IMR-90 (cell line): ENCODE measurements at regions not wholly inside any gene's neighbourhood (a gene's known extent, or its start where the extent isn't known, plus 50 kb on each side); places are given as distances from the start of the nearest gene placed in this dataset.

ENCODE experiments used
- ATAC-seq: fragments of 200-7000 bp; cut with Tn5 transposase; 2 replicates; pipeline ENCODE4 v1.9.1; 2020; ENCODE audit warnings: low read depth, mild to moderate bottlenecking, moderate library complexity
- BruUV-seq: library from RNA; stranded (reverse); fragments of 400-500 nt; replicated peaks from 2 replicates; lab custom pipeline; 2021; lab: Mats Ljungman, UMichigan
- CTCF ChIA-PET: fragments of 300-600 bp; formaldehyde crosslinking; extraction: SDS; loops from one replicate; lab custom pipeline; 2021; ENCODE audit warnings: antibody characterized with exemption; lab: Yijun Ruan, JAX
- POLR2A ChIA-PET: fragments of 300-600 bp; sonication (Branson Sonifier 250); formaldehyde crosslinking; loops from one replicate; lab custom pipeline; 2022; ENCODE audit warnings: antibody characterized with exemption; ENCODE audit not compliant: unreplicated experiment; lab: Charles Lee
- DNase-seq: peaks from one replicate; pipeline ENCODE4 v3.0.0; 2013
- H2AFZ ChIP-seq: replicated peaks from 2 replicates; pipeline ENCODE3; 2013; ENCODE audit warnings: low read length, mild to moderate bottlenecking; ENCODE audit not compliant: poor library complexity
- H2AK5ac ChIP-seq: 2 replicates; pipeline ENCODE4 v1.6.1; 2013; ENCODE audit warnings: low read depth, low read length, inconsistent platforms
- H2AK9ac ChIP-seq: replicated peaks from 2 replicates; pipeline ENCODE3; 2013; ENCODE audit warnings: mild to moderate bottlenecking, low read depth, low read length, moderate library complexity; ENCODE audit not compliant: poor library complexity
- H2BK120ac ChIP-seq: 2 replicates; pipeline ENCODE4 v1.6.1; 2013; ENCODE audit warnings: low read depth, low read length, inconsistent platforms
- H2BK15ac ChIP-seq: 3 replicates; pipeline ENCODE4 v1.6.1; 2013; ENCODE audit warnings: low read depth, low read length, inconsistent platforms
- H2BK20ac ChIP-seq: 2 replicates; pipeline ENCODE4 v1.6.1; 2013; ENCODE audit warnings: low read depth, mild to moderate bottlenecking, inconsistent platforms, low read length, moderate library complexity
- H2BK5ac ChIP-seq: 2 replicates; pipeline ENCODE4 v1.6.1; 2013; ENCODE audit warnings: mild to moderate bottlenecking, low read depth, low read length, inconsistent platforms; ENCODE audit not compliant: poor library complexity, severe bottlenecking
- H3K14ac ChIP-seq: replicated peaks from 2 replicates; pipeline ENCODE4 v1.6.1; 2013; ENCODE audit warnings: low read depth, low read length, inconsistent platforms
- H3K18ac ChIP-seq: 2 replicates; pipeline ENCODE4 v1.6.1; 2013; ENCODE audit warnings: low read depth, low read length, control low read depth
- H3K23ac ChIP-seq: 2 replicates; pipeline ENCODE4 v1.6.1; 2013; ENCODE audit warnings: low read depth, low read length, inconsistent platforms
- H3K27ac ChIP-seq: 2 replicates; pipeline ENCODE4 v1.5.1; 2013; ENCODE audit warnings: mild to moderate bottlenecking, control low read depth, low read length; ENCODE audit not compliant: insufficient read depth
- H3K27me3 ChIP-seq: 2 replicates; pipeline ENCODE4 v1.6.1; 2013; ENCODE audit warnings: low read length; ENCODE audit not compliant: control insufficient read depth, insufficient read depth
- H3K36me3 ChIP-seq: 2 replicates; pipeline ENCODE4 v1.6.1; 2013; ENCODE audit warnings: low read length, mixed read lengths; ENCODE audit not compliant: control insufficient read depth, insufficient read depth
- H3K4ac ChIP-seq: 2 replicates; pipeline ENCODE4 v1.6.1; 2013; ENCODE audit warnings: low read depth, low read length, inconsistent platforms
- H3K4me1 ChIP-seq: 2 replicates; pipeline ENCODE4 v1.6.1; 2013; ENCODE audit warnings: low read length, mixed read lengths; ENCODE audit not compliant: control insufficient read depth, insufficient read depth
- H3K4me2 ChIP-seq: 2 replicates; pipeline ENCODE4 v1.6.1; 2013; ENCODE audit warnings: low read depth, mild to moderate bottlenecking, control low read depth, low read length, moderate library complexity
- H3K4me3 ChIP-seq: 2 replicates; pipeline ENCODE4 v1.5.1; 2013; ENCODE audit warnings: low read depth, mild to moderate bottlenecking, control low read depth, low read length, moderate library complexity; ENCODE audit not compliant: insufficient read depth
- H3K56ac ChIP-seq: 2 replicates; pipeline ENCODE4 v1.6.1; 2013; ENCODE audit warnings: low read length, inconsistent platforms; ENCODE audit not compliant: insufficient read depth; ENCODE audit errors: extremely low read depth
- H3K79me1 ChIP-seq, 2 experiments: 2 replicates each; pipeline ENCODE4 v1.6.1; 2013; ENCODE audit warnings: low read length in 2 of 2, inconsistent platforms in 1 of 2, low read depth in 1 of 2
- H3K9ac ChIP-seq: 2 replicates; pipeline ENCODE4 v1.6.1; 2013; ENCODE audit warnings: low read depth, low read length, control low read depth
- H3K9me1 ChIP-seq: 2 replicates; pipeline ENCODE4 v1.6.1; 2013; ENCODE audit warnings: low read length, inconsistent platforms; ENCODE audit not compliant: insufficient read depth
- H3K9me3 ChIP-seq: 2 replicates; pipeline ENCODE4 v1.6.1; 2013; ENCODE audit warnings: low read length; ENCODE audit not compliant: control insufficient read depth, insufficient read depth
- H4K20me1 ChIP-seq: 2 replicates; pipeline ENCODE4 v1.6.1; 2013; ENCODE audit warnings: low read length, inconsistent platforms; ENCODE audit not compliant: insufficient read depth
- H4K5ac ChIP-seq: 2 replicates; pipeline ENCODE4 v1.6.1; 2013; ENCODE audit warnings: mild to moderate bottlenecking, low read depth, low read length, control low read depth
- H4K8ac ChIP-seq, 2 experiments: 2 replicates each; pipeline ENCODE4 v1.6.1; 2013; ENCODE audit warnings: low read depth in 2 of 2, low read length in 2 of 2, control low read depth in 1 of 2, inconsistent platforms in 1 of 2
- H4K91ac ChIP-seq: 2 replicates; pipeline ENCODE4 v1.6.1; 2013; ENCODE audit warnings: low read depth, low read length, inconsistent platforms; ENCODE audit not compliant: insufficient read depth
- BHLHE40 ChIP-seq: fragments of 150-350 bp; IDR thresholded peaks from 2 replicates; pipeline ENCODE4 v1.6.1; 2016; ENCODE audit warnings: mild to moderate bottlenecking, low read depth, low read length
- CEBPB ChIP-seq: IDR thresholded peaks from 2 replicates; pipeline ENCODE4 v1.6.1; 2012; ENCODE audit warnings: low read depth, low read length, improper control_type of control experiment
- CHD1 ChIP-seq: IDR thresholded peaks from 2 replicates; pipeline ENCODE4 v1.6.1; 2012; ENCODE audit warnings: low read depth, low read length, improper control_type of control experiment
- ELK1 ChIP-seq: fragments of 150-350 bp; IDR thresholded peaks from 2 replicates; pipeline ENCODE4 v1.6.1; 2016; ENCODE audit warnings: low read depth, mild to moderate bottlenecking, low read length, moderate library complexity, borderline replicate concordance
- FOS ChIP-seq: fragments of 150-350 bp; IDR thresholded peaks from 2 replicates; pipeline ENCODE4 v1.6.1; 2016; ENCODE audit warnings: low read depth, low read length
- MAFK ChIP-seq: IDR thresholded peaks from 2 replicates; pipeline ENCODE4 v1.6.1; 2012; ENCODE audit warnings: low read depth, low read length, improper control_type of control experiment
- MAZ ChIP-seq: IDR thresholded peaks from 2 replicates; pipeline ENCODE4 v1.6.1; 2012; ENCODE audit warnings: low read depth, mild to moderate bottlenecking, low read length, improper control_type of control experiment, moderate library complexity, borderline replicate concordance
- MXI1 ChIP-seq: IDR thresholded peaks from 2 replicates; pipeline ENCODE4 v1.6.1; 2012; ENCODE audit warnings: low read depth, mild to moderate bottlenecking, low read length, moderate library complexity, borderline replicate concordance
- NFE2L2 ChIP-seq: fragments of 150-350 bp; IDR thresholded peaks from 2 replicates; pipeline ENCODE4 v1.6.1; 2016; ENCODE audit warnings: low read depth, mild to moderate bottlenecking, low read length
- POLR2A ChIP-seq: IDR thresholded peaks from 2 replicates; pipeline ENCODE4 v1.6.1; 2012; ENCODE audit warnings: mild to moderate bottlenecking, low read depth, low read length
- RAD21 ChIP-seq: IDR thresholded peaks from 2 replicates; pipeline ENCODE4 v1.6.1; 2012; ENCODE audit warnings: low read length, improper control_type of control experiment
- RCOR1 ChIP-seq: IDR thresholded peaks from 2 replicates; pipeline ENCODE4 v1.6.1; 2012; ENCODE audit warnings: mild to moderate bottlenecking, low read length, improper control_type of control experiment; ENCODE audit not compliant: insufficient replicate concordance
- RFX5 ChIP-seq: IDR thresholded peaks from 2 replicates; pipeline ENCODE4 v1.8.0; 2012; ENCODE audit warnings: low read depth, mild to moderate bottlenecking, low read length, moderate library complexity
- SMC3 ChIP-seq: fragments of 150-350 bp; IDR thresholded peaks from 2 replicates; pipeline ENCODE4 v1.6.1; 2016; ENCODE audit warnings: low read depth, mild to moderate bottlenecking, antibody characterized with exemption, low read length, moderate library complexity
- USF2 ChIP-seq: fragments of 150-350 bp; IDR thresholded peaks from 2 replicates; pipeline ENCODE4 v1.6.1; 2017; ENCODE audit warnings: mild to moderate bottlenecking, antibody characterized with exemption, low read length, low read depth
- WGBS, 2 experiments: methylation state at CpG; one replicate each; pipeline versions ENCODE4 v1.1.5 to v1.1.7; 2013; ENCODE audit warnings: missing lambda C conversion rate in 2 of 2; ENCODE audit not compliant: insufficient read length in 1 of 2; ENCODE audit errors: extremely low coverage in 2 of 2; 5-methylcytosine and 5-hydroxymethylcytosine counted together
- dilution Hi-C: fragments of 300-500 bp; cut with HindIII; formaldehyde crosslinking; loops from one replicate; pipeline ENCODE4 v1.14.3; 2018; ENCODE audit warnings: low sequenced_read_pairs; ENCODE audit not compliant: unreplicated experiment
- in situ Hi-C: fragments of 300-500 bp; cut with MboI; formaldehyde crosslinking; loops from 3 replicates; pipeline ENCODE4 v1.14.3; 2019; ENCODE audit warnings: low sequenced_read_pairs, inconsistent platforms, mixed read lengths
- intact Hi-C: fragments of 100-400 bp; cut with micrococcal nuclease; formaldehyde crosslinking; loops from 2 replicates; pipeline ENCODE4 v1.10.0; 2022
- TF ChIP-seq, protein P1 (sequence below): conservative IDR thresholded peaks from 2 replicates; pipeline ENCODE4 v1.5.1; 2012; ENCODE audit warnings: mild to moderate bottlenecking, low read depth, low read length, improper control_type of control experiment

DNA sequence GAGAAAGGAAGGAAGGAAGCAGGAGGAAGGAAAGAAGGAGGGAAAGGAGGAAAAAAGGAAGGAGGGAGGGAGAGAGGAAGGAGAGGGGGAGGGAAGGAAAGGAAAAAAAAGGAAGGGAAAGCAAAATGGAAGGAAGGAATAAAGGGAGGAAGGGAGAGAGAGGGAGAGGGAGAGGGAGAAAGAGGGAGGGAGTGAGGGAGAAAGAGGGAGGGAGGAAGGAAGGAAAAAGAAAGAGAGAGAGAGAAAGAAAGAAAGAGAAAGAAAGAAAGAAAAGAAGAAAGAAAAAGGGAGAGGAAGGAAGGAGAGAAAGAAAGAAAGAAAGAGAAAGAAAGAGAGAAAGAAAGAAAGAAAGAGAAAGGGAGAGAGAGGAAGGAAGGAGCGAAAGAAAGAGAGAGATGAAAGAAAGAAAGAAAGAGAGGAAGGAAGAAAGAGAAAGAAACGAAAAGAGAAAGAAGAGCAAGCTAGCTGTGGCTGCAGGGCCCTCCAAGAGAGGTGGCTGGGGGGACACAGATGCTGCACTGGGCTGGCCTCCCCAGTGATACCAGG is 472.4 kb upstream of the MGMT start:
- no peak overlapping the region for H4K91ac ChIP-seq
- TF ChIP-seq CHD1 (no peak), CEBPB (no peak), MXI1 (no peak), BHLHE40 (no peak), ELK1 (no peak), MAFK (no peak), RCOR1 (no peak), MAZ (no peak), RFX5 (no peak), SMC3 (no peak), POLR2A (no peak), USF2 (no peak), RAD21 (no peak), NFE2L2 (no peak), FOS (no peak)
- TF ChIP-seq, protein P1, sequence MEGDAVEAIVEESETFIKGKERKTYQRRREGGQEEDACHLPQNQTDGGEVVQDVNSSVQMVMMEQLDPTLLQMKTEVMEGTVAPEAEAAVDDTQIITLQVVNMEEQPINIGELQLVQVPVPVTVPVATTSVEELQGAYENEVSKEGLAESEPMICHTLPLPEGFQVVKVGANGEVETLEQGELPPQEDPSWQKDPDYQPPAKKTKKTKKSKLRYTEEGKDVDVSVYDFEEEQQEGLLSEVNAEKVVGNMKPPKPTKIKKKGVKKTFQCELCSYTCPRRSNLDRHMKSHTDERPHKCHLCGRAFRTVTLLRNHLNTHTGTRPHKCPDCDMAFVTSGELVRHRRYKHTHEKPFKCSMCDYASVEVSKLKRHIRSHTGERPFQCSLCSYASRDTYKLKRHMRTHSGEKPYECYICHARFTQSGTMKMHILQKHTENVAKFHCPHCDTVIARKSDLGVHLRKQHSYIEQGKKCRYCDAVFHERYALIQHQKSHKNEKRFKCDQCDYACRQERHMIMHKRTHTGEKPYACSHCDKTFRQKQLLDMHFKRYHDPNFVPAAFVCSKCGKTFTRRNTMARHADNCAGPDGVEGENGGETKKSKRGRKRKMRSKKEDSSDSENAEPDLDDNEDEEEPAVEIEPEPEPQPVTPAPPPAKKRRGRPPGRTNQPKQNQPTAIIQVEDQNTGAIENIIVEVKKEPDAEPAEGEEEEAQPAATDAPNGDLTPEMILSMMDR: no peak
- CTCF ChIA-PET: no interaction called here
- ATAC-seq (no peak), DNase-seq (no peak)
- no peaks in the 10 kb centered on the region for H3K27me3 ChIP-seq
- peaks cover 14% of the 10 kb centered on the region for H3K9me3 ChIP-seq
- no peaks in the 10 kb centered on the region for H3K79me1 ChIP-seq
- H3K27ac ChIP-seq: no peak overlapping the region
- in situ Hi-C loops (no loop called here), dilution Hi-C loops (no loop called here), intact Hi-C loops (no loop called here)
- no peaks in the 10 kb centered on the region for H3K9me1 ChIP-seq
- no peak overlapping the region for H2BK20ac ChIP-seq
- H4K8ac ChIP-seq: no peak overlapping the region
- H3K56ac ChIP-seq: no peak overlapping the region
- H3K14ac ChIP-seq: no peak overlapping the region
- H4K20me1 ChIP-seq: no peaks in the 10 kb centered on the region
- no peak overlapping the region for H3K4me3 ChIP-seq
- H3K4me1 ChIP-seq: no peaks in the 10 kb centered on the region
- no peak overlapping the region for H2AK9ac ChIP-seq
- no CpG with 5 or more reads among the region's 2 CpGs for WGBS, 2 experiments
- no peak overlapping the region for H3K9ac ChIP-seq
- no peak overlapping the region for H2BK15ac ChIP-seq
- no peaks in the 10 kb centered on the region for H3K36me3 ChIP-seq
- POLR2A ChIA-PET: no interaction called here
- H2AFZ ChIP-seq: no peak overlapping the region
- H4K5ac ChIP-seq: no peak overlapping the region
- H2BK5ac ChIP-seq: no peak overlapping the region
- no peak overlapping the region for H3K23ac ChIP-seq
- no peak overlapping the region for H3K4ac ChIP-seq
- no peak overlapping the region for H3K4me2 ChIP-seq
- no peak overlapping the region for H2AK5ac ChIP-seq
- no peak overlapping the region for H2BK120ac ChIP-seq
- BruUV-seq: no TSS peak
- H3K18ac ChIP-seq: no peak overlapping the region
